Stimulated activated CD4-positive, alpha-beta T cell treated with anti-CD3 and anti-CD28 coated beads, Interleukin-1b, Interleukin-23, amount 100 ng/mL, for 1 hour (primary cell): ENCODE measurements at regions not wholly inside any gene's neighbourhood (a gene's known extent, or its start where the extent isn't known, plus 50 kb on each side); places are given as distances from the start of the nearest gene placed in this dataset.
A peak's percentile ranks its signal among the peaks of the same experiment; 100 is the strongest.

Experiments used
- DNase-seq, 2 donors: peaks; one replicate each; pipeline ENCODE4 v3.0.0-alpha.2; 2020; ENCODE audit warnings: low read depth in 2 of 2

DNA sequence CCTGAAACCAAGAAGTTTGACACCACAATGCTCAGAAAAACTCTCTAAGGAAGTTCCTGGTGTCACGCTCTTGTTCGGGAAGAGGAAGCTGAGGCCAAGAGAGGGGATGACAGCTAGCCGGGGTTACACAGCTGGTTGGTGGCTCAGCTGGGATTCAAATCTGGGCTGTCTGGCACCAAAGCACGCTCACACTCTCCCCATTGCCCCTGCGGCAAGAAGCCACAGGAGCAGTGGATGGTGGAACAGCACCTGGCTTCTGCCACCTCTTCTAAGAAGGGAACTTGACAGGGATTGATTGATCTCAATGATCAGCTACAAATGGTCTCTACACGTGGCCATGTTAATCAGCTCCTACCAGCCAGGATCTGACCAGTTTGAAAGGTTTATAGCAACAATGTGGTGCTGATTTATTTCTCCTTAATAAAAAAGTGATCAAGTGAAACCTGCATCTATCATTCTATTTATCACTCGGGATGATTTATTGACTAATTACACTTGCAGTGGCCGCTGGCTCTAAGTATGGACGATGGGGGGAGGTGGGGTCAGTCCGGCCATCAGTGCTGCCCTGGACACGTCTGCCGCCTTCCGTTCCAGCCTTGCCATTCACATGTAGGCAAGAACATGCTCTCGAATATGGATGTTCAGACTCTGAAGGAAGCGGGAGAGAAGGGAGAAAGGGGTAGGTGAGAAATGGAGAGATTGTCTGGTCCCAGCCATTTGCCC lies 71.9 kb upstream of the TOP1 start:
- DNase-seq: no peak

DNA sequence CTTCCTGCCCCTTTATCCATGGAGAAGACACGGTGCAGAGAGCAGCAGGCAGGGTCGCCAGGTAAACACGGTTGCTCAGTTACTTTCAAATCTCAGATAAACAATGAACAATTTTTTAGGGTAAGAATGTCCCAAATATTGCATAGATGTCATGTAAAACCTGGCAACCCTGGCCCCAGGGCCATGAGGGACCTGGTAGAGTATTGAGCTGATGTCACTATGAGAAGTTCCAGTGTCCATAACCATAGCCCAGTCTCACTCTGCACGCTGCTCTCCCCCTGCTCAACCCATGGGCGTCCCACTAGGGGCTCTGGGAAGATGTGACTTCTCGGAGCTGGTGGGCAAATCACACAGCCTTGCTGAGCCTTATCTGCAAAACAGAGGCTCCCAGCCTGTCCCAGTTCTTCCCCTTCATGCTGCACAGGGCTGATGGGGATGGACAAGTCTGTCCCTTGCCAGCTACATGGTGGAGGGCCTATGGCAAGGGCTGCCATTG lies 71.3 kb upstream of the TOP1 start:
- DNase-seq: no peak

DNA sequence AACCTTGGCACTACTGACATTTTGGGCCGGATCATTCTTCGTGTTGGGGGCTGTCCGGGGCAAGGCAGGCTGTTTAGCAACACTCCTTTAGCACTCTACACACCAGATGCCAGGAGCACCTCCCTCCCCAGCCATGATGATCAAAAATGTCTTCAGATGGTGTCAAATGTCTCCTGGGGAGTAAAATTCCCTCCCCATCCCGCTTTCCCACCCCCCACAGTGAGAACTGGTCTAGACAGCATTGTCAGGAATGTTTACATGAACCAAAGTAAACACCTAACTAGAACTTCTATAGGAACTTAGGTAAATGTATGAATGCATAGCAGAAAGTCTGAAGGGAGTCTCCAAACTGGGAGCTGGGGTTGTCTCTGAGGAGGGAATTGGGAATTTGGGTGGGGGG lies 70.0 kb upstream of the TOP1 start:
- DNase-seq: no peak

DNA sequence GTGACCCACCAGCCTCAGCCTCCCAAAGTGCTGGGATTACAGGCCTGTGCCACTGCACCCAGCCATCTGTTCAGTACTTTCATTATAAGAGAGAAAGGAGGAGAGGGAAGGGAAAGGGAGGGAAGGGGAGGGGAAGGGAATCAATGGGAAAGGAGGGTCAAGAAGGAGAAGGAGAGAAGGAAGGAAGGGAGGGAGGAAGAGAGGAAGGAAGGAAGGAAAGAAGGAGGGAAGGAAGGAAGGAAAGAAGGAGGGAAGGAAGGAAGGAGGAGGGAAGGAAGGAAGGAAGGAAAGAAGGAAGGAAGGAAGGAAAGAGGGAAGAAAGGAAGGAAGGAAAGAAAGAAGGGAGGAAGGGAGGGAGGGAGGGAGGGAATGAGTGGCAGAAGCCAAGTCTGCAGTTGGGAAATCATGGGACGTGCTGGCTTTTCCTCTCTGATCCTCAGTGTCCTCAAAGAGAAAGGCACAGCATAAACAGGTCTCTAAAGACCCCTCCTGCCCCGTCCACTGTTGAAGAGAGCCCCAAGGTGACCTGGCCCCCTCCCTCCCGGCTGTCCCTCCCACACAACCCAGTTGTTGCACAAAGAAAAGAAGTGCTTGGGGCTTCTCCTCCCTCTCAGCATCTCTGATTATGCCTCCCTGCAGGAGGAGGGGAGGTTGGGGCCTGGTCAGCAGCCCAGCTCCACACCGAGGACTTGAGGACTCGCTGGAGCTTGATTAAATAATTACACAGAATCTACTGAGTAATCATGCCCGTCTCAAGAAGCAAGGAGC lies 69.1 kb upstream of the TOP1 start:
- DNase-seq: no peak

DNA sequence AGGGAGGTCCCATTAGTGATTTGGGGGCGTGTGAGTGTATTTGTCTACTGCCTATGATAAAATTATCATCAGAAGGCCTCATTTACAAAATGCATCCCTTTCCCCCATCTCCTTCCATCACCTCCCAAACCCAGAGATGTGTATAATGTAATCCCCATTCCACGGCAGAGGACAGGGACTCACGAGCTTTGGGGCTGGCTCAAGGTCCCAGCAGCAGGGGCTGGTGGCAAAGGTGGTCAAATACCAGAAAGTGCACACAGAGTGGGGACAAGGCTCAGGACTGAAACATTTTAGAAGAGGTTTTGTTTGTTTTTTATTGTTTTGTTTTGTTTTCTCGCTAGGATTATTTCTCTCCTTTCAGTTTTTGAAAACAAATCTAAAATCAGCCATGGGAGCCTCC lies 68.5 kb upstream of the TOP1 start:
- DNase-seq: no peak

DNA sequence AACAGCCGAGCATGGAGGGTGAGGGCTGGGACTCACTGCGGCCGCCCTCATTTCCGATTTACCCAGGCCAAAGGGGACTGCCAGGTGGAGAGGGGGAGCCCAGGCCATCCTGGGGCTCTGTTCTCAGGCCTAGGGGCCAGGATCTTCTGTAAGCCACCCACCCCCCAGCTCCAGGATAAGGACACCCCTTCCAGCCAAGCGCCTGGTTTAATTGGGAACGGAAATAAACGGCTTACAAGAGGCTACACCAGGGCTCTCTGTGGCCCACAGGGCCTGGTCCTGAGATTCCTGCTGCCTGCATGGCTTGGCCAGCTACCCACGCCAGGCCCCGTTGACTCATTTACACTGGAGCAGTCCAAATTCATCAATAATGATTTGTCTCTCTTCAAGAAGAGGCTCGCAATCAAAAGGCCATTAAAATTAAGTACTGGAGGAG lies 68.1 kb upstream of the TOP1 start:
- DNase-seq: no peak

DNA sequence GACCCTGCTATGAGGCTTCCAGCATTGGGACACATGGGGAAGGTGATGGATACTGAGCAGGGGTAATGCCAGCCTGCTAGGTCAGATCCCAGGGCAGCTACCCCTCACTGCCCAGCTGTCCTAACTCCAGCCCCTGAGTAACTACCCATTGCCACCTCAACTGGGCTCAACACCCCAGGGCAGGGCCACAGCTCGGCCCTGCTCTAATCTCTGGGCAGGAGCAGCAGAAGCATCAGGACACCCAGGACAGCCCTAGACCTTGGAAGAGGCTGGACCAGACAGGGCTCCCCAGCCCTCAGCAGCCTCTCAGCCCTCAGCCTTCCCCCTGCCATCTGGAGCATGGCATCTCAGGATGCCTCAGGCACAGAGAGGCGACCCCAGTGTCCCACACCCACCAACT lies 67.4 kb upstream of the TOP1 start:
- no peak for DNase-seq

DNA sequence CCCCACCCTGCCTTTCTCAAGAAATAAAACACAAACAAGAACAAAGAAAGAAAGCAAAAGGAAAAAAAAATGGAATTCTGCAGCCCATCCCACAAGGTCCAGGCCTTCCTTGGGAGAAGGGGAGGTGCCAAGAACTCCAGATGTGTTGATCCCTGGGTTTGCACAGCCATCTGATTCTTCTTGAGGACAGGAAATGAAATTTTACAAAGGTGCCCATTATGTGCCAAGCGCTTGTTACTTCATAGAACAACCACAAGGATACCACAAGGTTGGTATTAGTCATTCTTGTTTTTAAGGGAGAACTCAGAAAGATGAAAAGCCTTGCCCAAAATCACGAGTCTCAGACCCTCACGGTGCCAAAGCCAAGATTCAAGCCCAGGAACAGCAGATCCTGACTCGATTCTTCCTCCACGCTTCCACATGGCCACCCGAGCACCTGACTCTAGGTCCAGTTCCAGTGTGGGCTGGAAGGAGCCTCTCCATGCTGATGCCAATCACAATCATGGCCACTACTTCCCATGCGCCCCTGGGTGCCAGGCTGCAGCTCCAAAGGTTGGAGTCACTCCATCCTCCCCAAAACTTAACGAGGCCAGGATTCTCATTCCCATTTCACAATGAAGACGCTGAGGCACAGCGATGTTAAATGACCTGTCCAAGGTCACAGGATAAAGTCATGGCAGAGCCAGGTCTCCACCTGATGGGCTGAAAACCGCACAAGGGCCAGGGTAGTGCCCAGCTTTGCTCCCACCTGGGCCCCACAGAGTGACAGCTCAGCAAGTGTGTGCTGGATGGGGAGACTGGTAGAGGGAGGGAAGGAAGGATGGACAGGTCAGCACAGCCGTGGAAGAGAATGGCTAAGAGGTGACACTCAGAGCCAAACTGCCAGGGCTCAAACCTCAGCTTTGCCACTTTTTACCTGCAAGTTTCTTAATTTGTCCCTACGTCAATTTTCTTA lies 66.7 kb upstream of the TOP1 start:
- no peak for DNase-seq

DNA sequence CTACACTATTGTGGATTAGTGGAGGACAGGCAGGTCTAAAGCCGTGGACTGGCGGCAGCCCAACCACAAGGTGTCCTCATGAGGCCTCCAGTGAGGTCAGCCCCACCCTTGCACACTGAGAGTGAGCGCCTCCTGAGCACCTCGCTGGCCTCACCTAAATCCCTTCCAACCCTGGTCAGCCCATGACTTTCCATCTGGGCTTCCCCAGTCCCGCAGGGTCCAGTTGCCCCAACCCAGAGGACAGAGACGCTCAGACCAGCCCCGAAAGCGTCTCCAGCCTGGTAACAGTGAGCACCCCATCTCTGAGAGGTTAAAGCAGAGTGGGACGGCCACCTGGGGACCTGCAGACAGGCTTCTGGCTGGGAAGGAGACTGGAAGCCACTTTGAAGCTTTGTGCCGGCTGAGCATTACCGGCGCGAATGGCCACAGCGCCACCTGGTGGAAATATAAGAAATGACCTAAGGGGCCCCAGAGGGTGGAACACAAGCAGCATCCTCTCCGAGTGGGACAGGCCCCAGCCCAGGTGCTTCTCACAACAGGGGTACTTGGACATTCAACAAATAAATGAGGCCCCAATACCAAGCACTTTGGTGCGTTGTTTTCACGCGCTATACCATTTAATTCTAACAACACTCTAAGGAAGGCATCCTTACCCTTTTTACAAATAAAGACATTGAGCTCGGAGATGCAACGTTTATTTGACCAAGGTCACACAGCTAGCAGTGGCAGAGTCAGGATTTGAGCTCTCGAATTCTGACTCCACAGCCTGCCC lies 65.7 kb upstream of the TOP1 start:
- peak; percentile 32 to 51 for DNase-seq

DNA sequence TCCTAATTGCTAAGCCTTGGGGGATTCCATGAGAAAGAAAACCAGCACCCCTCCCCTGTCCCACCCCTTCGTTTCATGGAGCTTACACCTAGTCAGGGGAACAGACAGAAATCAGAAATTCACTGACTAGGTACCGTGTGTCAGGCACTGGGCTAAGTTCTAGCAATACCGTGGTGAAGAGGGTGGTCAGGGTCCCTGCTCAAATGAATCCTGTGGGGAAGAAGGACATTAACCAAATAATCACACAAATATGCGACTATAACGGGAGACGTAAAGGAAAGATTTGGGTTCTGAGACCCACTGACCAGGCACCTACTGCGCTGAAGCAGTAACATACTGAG lies 65.1 kb upstream of the TOP1 start:
- DNase-seq: no peak

DNA sequence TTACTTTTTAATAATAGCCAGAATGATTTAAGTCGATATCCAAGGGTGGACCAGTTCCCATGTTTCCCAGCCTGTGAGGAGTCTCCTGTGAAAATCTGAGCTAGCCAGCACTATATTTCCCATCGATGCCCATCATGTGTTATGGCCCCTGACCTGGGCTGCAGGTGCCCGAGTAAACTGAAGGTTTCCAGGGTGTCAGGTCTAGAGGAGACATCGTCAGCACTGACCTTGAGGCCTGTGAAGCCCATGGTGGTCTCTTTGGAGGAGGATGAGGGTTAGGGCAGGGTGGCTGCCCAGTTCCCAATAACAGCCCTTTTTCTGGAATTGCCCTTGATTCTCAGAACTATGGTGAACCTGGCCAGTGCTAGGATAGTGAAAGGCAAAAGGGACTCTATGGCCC lies 63.0 kb upstream of the TOP1 start:
- DNase-seq: no peak

DNA sequence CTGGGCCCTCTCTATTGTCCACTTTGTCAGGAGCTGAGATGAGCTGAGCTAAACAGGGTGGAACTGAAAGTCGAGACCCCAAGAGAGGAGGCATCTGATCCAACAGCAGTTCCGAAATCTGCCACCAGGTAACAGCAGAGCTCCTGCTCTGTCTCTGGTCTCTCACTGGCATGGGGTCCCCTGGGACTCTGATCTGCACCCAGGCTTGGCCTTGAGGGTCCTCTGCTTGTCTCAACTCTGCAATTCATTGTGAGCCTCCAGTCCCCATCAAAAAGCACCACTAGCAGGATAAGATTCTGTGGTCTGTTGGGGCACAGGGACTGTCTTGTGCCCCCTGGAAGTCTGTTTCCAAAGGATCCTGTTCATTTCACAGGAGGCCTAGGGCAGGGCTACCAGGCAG lies 62.5 kb upstream of the TOP1 start:
- DNase-seq: no peak

DNA sequence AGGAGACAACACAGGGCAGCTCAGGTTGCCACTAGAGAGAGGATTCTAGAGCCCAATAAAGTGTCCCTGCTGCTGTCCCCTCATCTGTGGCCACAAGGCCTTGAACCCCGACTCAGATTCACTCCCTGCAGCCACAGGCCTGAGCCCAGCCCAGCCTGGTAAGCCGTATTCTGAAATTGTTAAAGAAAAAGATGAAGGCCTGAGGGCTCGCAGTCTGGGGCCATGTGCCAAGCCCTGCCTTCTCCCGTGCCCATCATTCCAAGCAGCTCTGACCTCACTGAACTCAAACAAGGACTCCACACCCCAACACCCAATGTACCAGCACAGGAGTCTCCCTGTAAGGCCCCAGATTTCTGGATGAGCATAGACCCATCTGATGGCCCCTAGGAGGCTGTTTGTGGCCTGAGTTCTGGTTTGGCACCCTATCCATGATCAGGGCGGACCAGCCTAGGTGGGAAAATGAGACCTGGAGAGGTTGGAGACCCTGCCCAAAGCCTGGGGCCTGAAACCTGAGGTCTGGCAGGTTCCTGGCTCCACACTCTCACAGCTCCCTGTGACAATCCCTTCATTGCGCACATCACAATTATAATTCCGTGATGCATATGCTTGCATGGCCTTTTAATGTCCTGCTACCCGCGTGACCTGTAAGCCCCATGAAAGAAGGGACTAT lies 62.0 kb upstream of the TOP1 start:
- no peak for DNase-seq

DNA sequence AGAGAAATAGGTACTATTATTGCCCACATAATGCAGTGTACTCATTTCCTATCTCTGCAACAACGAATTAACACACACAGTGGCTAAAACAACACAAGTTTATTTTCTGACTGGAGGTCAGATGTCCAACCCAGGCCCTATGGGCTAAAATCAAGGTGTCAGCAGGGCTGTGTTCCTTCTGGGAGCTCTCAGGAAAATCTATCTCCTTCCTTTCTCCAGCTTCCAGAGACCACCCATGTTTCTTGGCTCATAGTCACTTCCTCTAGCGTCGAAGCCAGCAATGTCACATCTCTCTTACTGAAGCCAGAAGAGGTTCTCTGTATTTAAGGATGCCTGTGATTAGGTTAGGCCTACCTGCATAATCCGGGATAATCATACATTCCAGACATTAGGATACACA lies 60.9 kb upstream of the TOP1 start:
- no peak for DNase-seq

DNA sequence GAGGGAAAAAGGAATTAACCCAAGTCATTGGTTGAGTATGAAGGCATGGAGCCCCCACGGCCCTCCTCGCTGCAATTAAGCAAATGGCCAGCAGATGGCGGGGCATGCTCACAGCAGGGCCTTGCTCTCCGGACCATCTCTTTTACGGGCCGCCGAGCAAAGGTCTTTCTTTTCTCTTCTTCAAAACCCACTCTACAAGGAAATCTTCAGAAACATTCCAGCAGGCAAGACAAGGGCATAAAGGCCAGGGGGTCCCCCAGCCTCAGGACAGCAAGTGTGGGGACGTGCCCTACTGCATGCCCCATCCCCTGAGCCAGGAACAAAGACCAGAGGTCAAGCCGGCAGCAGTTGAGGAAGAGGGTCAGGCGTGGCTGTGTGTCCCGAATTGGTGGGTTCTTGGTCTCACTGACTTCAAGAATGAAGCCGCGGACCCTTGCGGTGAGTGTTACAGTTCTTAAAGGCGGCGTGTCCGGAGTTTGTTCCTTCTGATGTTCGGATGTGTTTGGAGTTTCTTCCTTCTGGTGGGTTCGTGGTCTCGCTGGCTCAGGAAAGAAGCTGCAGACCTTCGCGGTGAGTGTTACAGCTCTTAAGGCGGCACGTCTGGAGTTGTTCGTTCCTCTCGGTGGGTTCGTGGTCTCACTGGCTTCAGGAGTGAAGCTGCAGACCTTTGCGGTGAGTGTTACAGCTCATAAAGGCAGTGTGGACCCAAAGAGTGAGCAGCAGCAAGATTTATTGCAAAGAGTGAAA lies 59.6 kb upstream of the TOP1 start:
- peak; percentile 61 to 90 for DNase-seq

DNA sequence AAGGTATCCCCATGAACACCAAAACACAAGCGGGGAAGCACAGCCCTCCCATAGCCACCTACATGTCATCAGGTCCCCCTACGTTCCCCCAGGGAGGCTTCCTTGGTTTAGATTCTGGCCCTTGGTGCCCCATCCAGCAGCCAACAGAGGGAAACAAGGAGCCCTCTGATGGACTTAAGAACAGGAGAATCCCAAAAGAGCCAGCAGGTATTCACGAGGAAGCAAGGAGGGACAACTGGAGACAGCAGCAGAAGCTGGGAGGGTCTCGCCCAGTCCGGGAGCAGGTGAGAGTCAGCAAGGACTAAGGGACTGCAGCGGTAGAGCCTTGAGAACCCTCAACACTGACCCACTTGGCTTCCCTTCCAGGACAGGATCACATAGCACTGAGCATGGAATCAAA lies 58.4 kb upstream of the TOP1 start:
- no peak for DNase-seq

DNA sequence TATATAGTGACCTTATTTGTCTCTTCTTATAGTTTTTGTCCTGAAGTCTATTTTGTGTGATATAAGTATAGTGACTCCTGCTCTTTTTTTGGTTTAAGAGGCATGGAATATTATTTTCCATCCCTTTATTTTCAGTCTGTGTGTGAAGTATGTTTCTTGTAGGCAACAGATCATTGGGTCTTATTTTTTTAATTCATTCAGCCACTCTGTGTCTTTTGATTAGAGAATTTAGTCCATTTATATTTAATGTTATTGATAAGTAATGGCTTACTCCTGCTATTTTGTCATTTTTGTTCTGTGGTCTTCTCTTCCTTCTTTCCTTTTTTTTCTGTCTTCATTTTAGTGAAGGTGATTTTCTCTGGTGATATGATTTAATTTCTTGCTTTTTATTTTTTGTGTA lies 51.4 kb upstream of the TOP1 start:
- no peak for DNase-seq

DNA sequence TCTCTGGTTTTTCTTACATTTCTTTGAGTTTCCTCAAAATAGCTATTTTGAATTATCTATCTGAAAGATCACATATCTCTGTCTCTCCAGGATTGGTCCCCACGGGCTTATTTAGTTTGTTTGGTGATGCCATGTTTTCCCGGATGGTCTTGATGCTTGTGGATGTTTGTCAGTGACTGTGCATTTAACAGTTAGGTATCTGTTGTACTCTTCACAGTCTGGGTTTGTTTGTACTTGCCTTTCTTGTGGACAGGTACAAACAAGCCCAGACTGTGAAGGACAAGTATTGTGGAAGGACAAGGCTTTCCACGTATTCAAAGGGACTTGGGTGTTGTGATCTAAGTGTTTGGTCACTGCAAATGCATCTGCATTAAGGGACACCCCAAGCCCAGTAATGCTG lies 49.9 kb upstream of the TOP1 start:
- no peak for DNase-seq
